Skeletal muscle tissue (tissue), 3 donors: ENCODE measurements at regions not wholly inside any gene's neighbourhood (a gene's known extent, or its start where the extent isn't known, plus 50 kb on each side); places are given as distances from the start of the nearest gene placed in this dataset.

Source experiments
- H3K27ac ChIP-seq: one replicate; pipeline ENCODE4 v1.7.0; 2013; ENCODE audit warnings: mild to moderate bottlenecking, low read depth, low read length, inconsistent platforms
- H3K27me3 ChIP-seq, 3 donors: one replicate each; pipeline ENCODE4 v1.7.0; 2013; ENCODE audit warnings: low read length in 3 of 3; ENCODE audit not compliant: control insufficient read depth in 3 of 3, insufficient read depth in 3 of 3
- H3K36me3 ChIP-seq, 3 donors: one replicate each; pipeline ENCODE4 v1.7.0; 2013; ENCODE audit warnings: low read length in 3 of 3; ENCODE audit not compliant: control insufficient read depth in 3 of 3, insufficient read depth in 3 of 3
- H3K4me1 ChIP-seq, 3 donors: one replicate each; pipeline ENCODE4 v1.7.0; 2013; ENCODE audit warnings: low read length in 3 of 3, mild to moderate bottlenecking in 3 of 3; ENCODE audit not compliant: control insufficient read depth in 3 of 3, insufficient read depth in 3 of 3
- H3K4me3 ChIP-seq, 3 donors: one replicate each; pipeline ENCODE4 v1.7.0; 2013; ENCODE audit warnings: low read length in 3 of 3
- H3K9ac ChIP-seq, 3 donors: one replicate each; pipeline ENCODE4 v1.7.0; 2013; ENCODE audit warnings: low read length in 3 of 3, mild to moderate bottlenecking in 3 of 3, moderate library complexity in 2 of 3, low read depth in 1 of 3
- H3K9me3 ChIP-seq, 3 donors: one replicate each; pipeline ENCODE4 v1.7.0; 2013; ENCODE audit warnings: low read length in 3 of 3; ENCODE audit not compliant: control insufficient read depth in 3 of 3
- donor health status: Osteomylitis.

GRCh38 chr5:77948476-77948875 is 172.3 kb upstream of the TBCA start:
- H3K27me3 ChIP-seq, result peaks cover 0 to 5% (median 3%) of the 10 kb centered on the region in 3 donors
- no peak overlapping the region for H3K27ac ChIP-seq
- no peaks in the 10 kb centered on the region for H3K4me1 ChIP-seq
- no peaks in the 10 kb centered on the region for H3K36me3 ChIP-seq
- no peaks in the 10 kb centered on the region for H3K9me3 ChIP-seq
- no peak overlapping the region for H3K9ac ChIP-seq
- H3K4me3 ChIP-seq, result no peak overlapping the region

- Histone ChIP-seq H3K4me3 (no peak overlapping the region), H3K36me3 (no peaks in the 10 kb centered on the region), H3K9ac (no peak overlapping the region), H3K9me3 (no peaks in the 10 kb centered on the region), H3K27ac (no peak overlapping the region), H3K4me1 (no peaks in the 10 kb centered on the region), H3K27me3 (peaks cover 0 to 5% (median 3%) of the 10 kb centered on the region in 3 donors)
Observed at GRCh38 chr5:77947041-77947428, 170.9 kb upstream of the TBCA start.

- no peak overlapping the region for H3K9ac ChIP-seq
- H3K4me3 ChIP-seq, result no peak overlapping the region
- H3K36me3 ChIP-seq, result no peaks in the 10 kb centered on the region
- H3K4me1 ChIP-seq, result no peaks in the 10 kb centered on the region
- no peak overlapping the region for H3K27ac ChIP-seq
- no peaks in the 10 kb centered on the region for H3K9me3 ChIP-seq
- H3K27me3 ChIP-seq, result peaks cover 0 to 5% (median 3%) of the 10 kb centered on the region in 3 donors
Observed at GRCh38 chr5:77946381-77947040, 170.4 kb upstream of the TBCA start.

- Histone ChIP-seq H3K27ac (no peak overlapping the region), H3K4me1 (no peaks in the 10 kb centered on the region), H3K36me3 (no peaks in the 10 kb centered on the region), H3K9me3 (peaks cover 0 to under 1% (median 0%) of the 10 kb centered on the region in 3 donors), H3K9ac (no peak overlapping the region), H3K27me3 (peaks cover 0 to 3% (median 2%) of the 10 kb centered on the region in 3 donors), H3K4me3 (no peak overlapping the region)
Observed at GRCh38 chr5:77945874-77946273, 169.7 kb upstream of the TBCA start.

DNA sequence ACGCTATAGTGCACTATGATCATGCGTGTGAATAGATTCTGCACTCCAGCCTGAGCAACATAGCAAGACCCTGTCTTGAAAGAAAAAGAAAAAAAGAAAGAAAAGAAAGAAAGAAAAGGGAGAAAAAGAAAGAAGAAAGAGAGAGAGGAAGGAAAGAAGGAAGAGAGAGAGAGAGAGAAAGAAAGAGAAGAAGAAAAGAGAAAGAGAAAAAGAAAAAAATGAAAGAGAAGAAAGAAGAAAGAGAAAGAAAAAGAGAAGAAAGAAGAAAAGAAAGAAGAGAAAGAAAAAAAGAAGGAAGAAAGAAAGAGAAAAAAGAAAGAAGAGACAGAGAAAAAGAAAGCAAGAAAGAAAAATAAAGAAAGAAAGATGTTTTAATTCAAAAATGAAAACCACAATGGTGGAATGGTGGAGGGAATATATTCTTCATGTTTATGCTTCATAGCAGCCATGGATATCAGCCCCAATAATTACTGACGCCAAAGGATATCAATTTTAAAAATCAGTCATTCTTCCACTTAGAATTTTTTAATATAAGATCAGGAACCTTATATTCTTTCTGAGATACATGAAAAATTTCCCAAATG is 168.7 kb upstream of the TBCA start:
- H3K4me1 ChIP-seq, result no peaks in the 10 kb centered on the region
- no peak overlapping the region for H3K4me3 ChIP-seq
- H3K27ac ChIP-seq, result no peak overlapping the region
- peaks cover 0 to 3% (median 0%) of the 10 kb centered on the region in 3 donors for H3K9me3 ChIP-seq
- H3K36me3 ChIP-seq, result no peaks in the 10 kb centered on the region
- H3K9ac ChIP-seq, result no peak overlapping the region
- peaks cover 0 to 3% (median 2%) of the 10 kb centered on the region in 3 donors for H3K27me3 ChIP-seq

DNA sequence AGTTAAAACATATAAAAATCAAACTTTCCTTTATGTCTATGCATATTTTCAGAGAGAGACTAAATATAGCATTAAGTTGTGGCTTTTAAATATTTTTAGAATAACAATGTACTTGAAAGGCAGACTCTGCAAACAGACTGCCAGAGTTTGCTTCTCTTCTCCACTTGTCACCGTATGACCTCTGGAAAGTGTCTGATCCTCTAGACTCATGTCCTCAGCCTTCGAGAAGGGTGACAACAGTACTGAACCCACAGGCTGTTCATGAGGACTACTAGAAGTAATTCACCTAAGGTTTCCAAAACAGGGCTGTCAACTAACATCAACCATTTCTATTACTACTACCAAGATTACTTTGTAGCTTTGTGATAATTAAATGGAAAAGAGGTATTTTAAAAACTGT is 167.7 kb upstream of the TBCA start:
- Histone ChIP-seq H3K9ac (no peak overlapping the region), H3K27ac (no peak overlapping the region), H3K27me3 (peaks cover 0 to 3% (median 0%) of the 10 kb centered on the region in 3 donors), H3K4me1 (no peaks in the 10 kb centered on the region), H3K9me3 (peaks cover 0 to 3% (median 0%) of the 10 kb centered on the region in 3 donors), H3K36me3 (no peaks in the 10 kb centered on the region), H3K4me3 (no peak overlapping the region)

DNA sequence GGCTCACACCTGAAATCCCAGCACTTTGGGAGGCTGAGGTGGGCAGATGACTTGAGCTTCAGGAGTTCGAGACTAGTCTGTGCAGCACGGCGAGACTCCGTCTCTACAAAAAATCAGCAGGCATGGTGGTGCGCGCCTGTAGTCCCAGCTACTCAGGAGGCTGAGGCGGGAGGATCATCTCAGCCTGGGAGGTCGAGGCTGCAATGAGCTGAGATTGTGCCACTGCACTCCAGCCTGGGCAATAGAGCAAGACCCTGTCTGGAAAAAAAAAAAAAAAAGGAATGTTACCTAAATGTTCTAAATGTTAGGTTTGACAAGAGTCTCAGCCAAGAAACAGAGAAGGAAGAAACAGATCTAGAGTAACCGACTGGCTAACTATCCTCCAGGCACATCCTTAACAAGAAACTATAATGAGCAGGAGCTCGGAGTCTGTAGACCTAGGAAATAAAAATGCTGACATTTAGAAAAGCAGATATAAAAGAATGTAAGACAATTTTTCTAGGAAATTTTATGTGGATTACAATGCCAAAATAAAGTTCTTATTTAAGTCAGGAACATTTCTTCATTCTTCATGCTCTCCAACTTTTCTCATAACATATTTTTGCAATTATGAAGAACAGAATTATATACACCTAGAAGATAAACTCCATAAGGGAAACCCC is 166.6 kb upstream of the TBCA start:
- no peak overlapping the region for H3K27ac ChIP-seq
- H3K4me1 ChIP-seq, result no peaks in the 10 kb centered on the region
- peaks cover 0 to 3% (median 0%) of the 10 kb centered on the region in 3 donors for H3K9me3 ChIP-seq
- no peak overlapping the region for H3K4me3 ChIP-seq
- H3K9ac ChIP-seq, result no peak overlapping the region
- H3K27me3 ChIP-seq, result peaks cover 0 to 3% (median 0%) of the 10 kb centered on the region in 3 donors
- no peaks in the 10 kb centered on the region for H3K36me3 ChIP-seq

DNA sequence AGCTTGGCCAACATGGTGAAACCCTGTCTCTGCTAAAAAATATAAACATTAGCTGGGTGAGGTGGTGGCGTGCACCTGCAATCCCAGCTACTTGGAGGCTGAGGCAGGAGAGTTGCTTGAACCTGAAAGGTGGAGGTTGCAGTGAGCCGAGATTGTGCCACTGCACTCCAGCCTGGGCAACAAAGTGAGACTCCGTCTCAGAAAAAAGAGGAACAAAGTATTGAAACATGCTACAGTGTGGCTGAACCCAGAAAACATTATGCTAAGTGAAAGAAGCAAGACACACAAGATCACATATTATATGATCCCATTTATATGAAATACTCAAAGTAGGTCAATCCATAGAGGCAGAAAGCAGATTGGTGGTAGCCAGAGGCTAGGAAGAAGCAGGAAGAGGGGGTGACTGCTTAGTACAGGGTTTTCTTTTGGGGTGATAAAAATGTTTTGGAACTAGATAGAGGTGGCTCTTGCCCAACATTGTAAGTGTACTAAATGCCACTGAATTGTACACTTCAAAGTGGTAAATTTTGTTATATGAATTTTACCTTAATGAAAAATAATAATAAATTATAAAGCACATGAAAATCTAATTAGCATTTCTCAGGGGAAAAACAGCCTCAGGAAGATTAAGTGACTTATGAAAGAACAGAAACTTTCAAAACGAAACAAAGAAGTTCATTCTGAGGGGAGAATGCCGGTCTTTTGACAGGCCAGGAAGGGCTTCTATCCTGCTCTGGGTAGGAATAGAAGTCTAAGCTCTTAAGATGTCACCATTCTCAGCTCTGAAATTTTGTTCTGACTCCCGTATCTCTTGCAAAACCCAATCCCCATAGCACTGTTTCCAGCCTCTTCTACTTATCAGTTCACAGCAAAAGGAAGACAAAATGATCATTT is 161.1 kb upstream of the TBCA start:
- no peaks in the 10 kb centered on the region for H3K4me1 ChIP-seq
- no peak overlapping the region for H3K9ac ChIP-seq
- no peak overlapping the region for H3K27ac ChIP-seq
- H3K27me3 ChIP-seq, result peaks cover 0 to 2% (median 0%) of the 10 kb centered on the region in 3 donors
- H3K4me3 ChIP-seq, result no peak overlapping the region
- no peaks in the 10 kb centered on the region for H3K36me3 ChIP-seq
- peaks cover 0 to 3% (median 0%) of the 10 kb centered on the region in 3 donors for H3K9me3 ChIP-seq

- Histone ChIP-seq H3K4me1 (no peaks in the 10 kb centered on the region), H3K27ac (no peak overlapping the region), H3K27me3 (peaks cover 2% of the 10 kb centered on the region in 3 donors), H3K9ac (no peak overlapping the region), H3K9me3 (peaks cover 0 to 3% (median 0%) of the 10 kb centered on the region in 3 donors), H3K4me3 (no peak overlapping the region), H3K36me3 (no peaks in the 10 kb centered on the region)
Observed at GRCh38 chr5:77936365-77936693, 160.2 kb upstream of the TBCA start.
